CD8-positive, alpha-beta memory T cell (primary cell): ENCODE measurements at regions not wholly inside any gene's neighbourhood (a gene's known extent, or its start where the extent isn't known, plus 50 kb on each side); places are given as distances from the start of the nearest gene placed in this dataset.
"Not testable (repeated sequence)": the region's sequence is repeated elsewhere in the genome, so short reads cannot be mapped to it uniquely, and the experiment has no call there.

Experiments
- CTCF ChIA-PET: fragments of 350-600 bp; sonication (Branson Sonifier 250); formaldehyde crosslinking; loops from one replicate; lab custom pipeline; 2021; ENCODE audit warnings: antibody characterized with exemption; lab: Charles Lee
- POLR2A ChIA-PET: fragments of 350-600 bp; sonication (Branson Sonifier 250); formaldehyde crosslinking; loops from one replicate; lab custom pipeline; 2021; ENCODE audit warnings: antibody characterized with exemption; lab: Charles Lee
- DNase-seq, 5 donors: peaks; one replicate each; pipeline versions ENCODE4 v3.0.0 to v3.0.0-alpha.2; 2020 to 2022; ENCODE audit warnings: mixed read lengths in 1 of 5
- H3K27ac ChIP-seq: one replicate; pipeline ENCODE4 v1.7.0; 2013; ENCODE audit warnings: low read depth, mild to moderate bottlenecking, low read length, moderate library complexity
- H3K27me3 ChIP-seq: 2 replicates; pipeline ENCODE4 v1.7.0; 2013; ENCODE audit warnings: low read length, mild to moderate bottlenecking; ENCODE audit not compliant: insufficient read depth, poor library complexity, severe bottlenecking
- H3K36me3 ChIP-seq: 2 replicates; pipeline ENCODE4 v1.7.0; 2013; ENCODE audit warnings: mild to moderate bottlenecking, low read length, moderate library complexity; ENCODE audit not compliant: insufficient read depth
- H3K4me1 ChIP-seq: 2 replicates; pipeline ENCODE4 v1.7.0; 2013; ENCODE audit warnings: mild to moderate bottlenecking, low read length, moderate library complexity; ENCODE audit not compliant: insufficient read depth
- H3K4me3 ChIP-seq: 2 replicates; pipeline ENCODE4 v1.7.0; 2013; ENCODE audit warnings: mild to moderate bottlenecking, low read length
- H3K9me3 ChIP-seq: 2 replicates; pipeline ENCODE4 v1.7.0; 2013; ENCODE audit warnings: mild to moderate bottlenecking, low read length
- H3K27ac Mint-ChIP-seq, 8 donors: one replicate each; pipeline ENCODE4 v1.8.0; 2020 to 2021; ENCODE audit warnings: mixed read lengths in 8 of 8, mild to moderate bottlenecking in 6 of 8, inconsistent platforms in 3 of 8, moderate library complexity in 3 of 8
- H3K27me3 Mint-ChIP-seq, 2 donors: one replicate each; pipeline ENCODE4 v1.8.0; 2020 to 2021; ENCODE audit warnings: mixed read lengths in 2 of 2, mild to moderate bottlenecking in 1 of 2, moderate library complexity in 1 of 2
- H3K36me3 Mint-ChIP-seq, 3 donors: one replicate each; pipeline ENCODE4 v1.8.0; 2020 to 2021; ENCODE audit warnings: mixed read lengths in 3 of 3, inconsistent platforms in 1 of 3, mild to moderate bottlenecking in 1 of 3
- H3K4me1 Mint-ChIP-seq, 3 donors: one replicate each; pipeline ENCODE4 v1.8.0; 2020 to 2021; ENCODE audit warnings: mixed read lengths in 3 of 3, inconsistent platforms in 1 of 3, mild to moderate bottlenecking in 1 of 3
- H3K4me3 Mint-ChIP-seq, 7 donors: one replicate each; pipeline ENCODE4 v1.8.0; 2020 to 2021; ENCODE audit warnings: mixed read lengths in 7 of 7, mild to moderate bottlenecking in 6 of 7, moderate library complexity in 4 of 7, inconsistent platforms in 2 of 7
- H3K9me3 Mint-ChIP-seq, 5 donors: one replicate each; pipeline ENCODE4 v1.8.0; 2020 to 2022; ENCODE audit warnings: mixed read lengths in 5 of 5, mild to moderate bottlenecking in 3 of 5, moderate library complexity in 2 of 5, inconsistent platforms in 1 of 5

- H3K27ac ChIP-seq, H3K36me3 Mint-ChIP-seq, H3K4me3 Mint-ChIP-seq, H3K4me1 Mint-ChIP-seq, H3K9me3 Mint-ChIP-seq, H3K36me3 ChIP-seq, POLR2A ChIA-PET, CTCF ChIA-PET, H3K9me3 ChIP-seq, H3K27ac Mint-ChIP-seq, H3K4me1 ChIP-seq, H3K27me3 ChIP-seq, H3K4me3 ChIP-seq, DNase-seq: not testable (repeated sequence)
- peaks cover 20 to 51% of the 10 kb centered on the region in 2 donors for H3K27me3 Mint-ChIP-seq
Measured at GRCh38 chr2:236787376-236787775, 217.8 kb downstream of the ACKR3 start.

GRCh38 chr2:236787885-236788284, 218.3 kb downstream of the ACKR3 start:
- H3K4me1 Mint-ChIP-seq = no peaks in the 10 kb centered on the region
- POLR2A ChIA-PET = no interaction called here
- CTCF ChIA-PET = no interaction called here
- no peak for DNase-seq
- peaks cover 20 to 46% of the 10 kb centered on the region in 2 donors for H3K27me3 Mint-ChIP-seq
- Histone ChIP-seq H3K9me3 (no peaks in the 10 kb centered on the region), H3K4me1 (no peaks in the 10 kb centered on the region), H3K27me3 (no peaks in the 10 kb centered on the region), H3K36me3 (no peaks in the 10 kb centered on the region), H3K27ac (no peak overlapping the region), H3K4me3 (no peak overlapping the region)
- no peaks in the 10 kb centered on the region for H3K36me3 Mint-ChIP-seq
- no peak overlapping the region for H3K4me3 Mint-ChIP-seq
- peaks cover 0 to 2% (median 0%) of the 10 kb centered on the region in 5 donors for H3K9me3 Mint-ChIP-seq
- no peak overlapping the region for H3K27ac Mint-ChIP-seq

GRCh38 chr2:236790963-236791362, 221.3 kb downstream of the ACKR3 start:
- peaks cover 17 to 38% of the 10 kb centered on the region in 2 donors for H3K27me3 Mint-ChIP-seq
- H3K4me3 ChIP-seq = no peak overlapping the region
- no peak overlapping the region for H3K4me3 Mint-ChIP-seq
- H3K36me3 ChIP-seq = no peaks in the 10 kb centered on the region
- no peaks in the 10 kb centered on the region for H3K36me3 Mint-ChIP-seq
- ChIA-PET CTCF (no interaction called here), POLR2A (no interaction called here)
- H3K27ac Mint-ChIP-seq = no peak overlapping the region
- no peak for DNase-seq
- no peak overlapping the region for H3K27ac ChIP-seq
- no peaks in the 10 kb centered on the region for H3K9me3 ChIP-seq
- H3K27me3 ChIP-seq = no peaks in the 10 kb centered on the region
- peaks cover 0 to 5% (median 0%) of the 10 kb centered on the region in 5 donors for H3K9me3 Mint-ChIP-seq
- H3K4me1 Mint-ChIP-seq = no peaks in the 10 kb centered on the region
- H3K4me1 ChIP-seq = no peaks in the 10 kb centered on the region

- Histone ChIP-seq H3K9me3 (no peaks in the 10 kb centered on the region), H3K4me1 (no peaks in the 10 kb centered on the region), H3K27me3 (no peaks in the 10 kb centered on the region), H3K36me3 (no peaks in the 10 kb centered on the region), H3K27ac (no peak overlapping the region), H3K4me3 (no peak overlapping the region)
- peaks cover 9 to 34% of the 10 kb centered on the region in 2 donors for H3K27me3 Mint-ChIP-seq
- H3K9me3 Mint-ChIP-seq = peaks cover 0 to 4% (median 0%) of the 10 kb centered on the region in 5 donors
- DNase-seq = no peak
- CTCF ChIA-PET = no interaction called here
- H3K27ac Mint-ChIP-seq = no peak overlapping the region
- H3K36me3 Mint-ChIP-seq = no peaks in the 10 kb centered on the region
- H3K4me1 Mint-ChIP-seq = no peaks in the 10 kb centered on the region
- no peak overlapping the region for H3K4me3 Mint-ChIP-seq
- POLR2A ChIA-PET = no interaction called here
Measured at GRCh38 chr2:236793023-236794011, 223.7 kb downstream of the ACKR3 start.

- CTCF ChIA-PET = no interaction called here
- peaks cover 11 to 27% of the 10 kb centered on the region in 2 donors for H3K27me3 Mint-ChIP-seq
- POLR2A ChIA-PET = interaction anchor here (0.7 kb wide), 1 partner anchor 193 kb away, joined by 3 read pairs; no protein-coding TSS in a partner anchor
Measured at GRCh38 chr2:236794176-236794957, 224.7 kb downstream of the ACKR3 start.

GRCh38 chr2:236795169-236795860, 225.7 kb downstream of the ACKR3 start:
- Mint-ChIP-seq H3K27ac (peak overlapping the region in 1 of 8 donors; percentile 13), H3K9me3 (peaks cover 0 to 4% (median 0%) of the 10 kb centered on the region in 5 donors), H3K27me3 (peaks cover 3 to 21% of the 10 kb centered on the region in 2 donors), H3K4me3 (no peak overlapping the region), H3K36me3 (no peaks in the 10 kb centered on the region), H3K4me1 (no peaks in the 10 kb centered on the region)
- Histone ChIP-seq H3K36me3 (no peaks in the 10 kb centered on the region), H3K27ac (no peak overlapping the region), H3K9me3 (no peaks in the 10 kb centered on the region), H3K4me3 (no peak overlapping the region), H3K27me3 (no peaks in the 10 kb centered on the region), H3K4me1 (no peaks in the 10 kb centered on the region)
- ChIA-PET POLR2A (no interaction called here), CTCF (no interaction called here)
- DNase-seq = no peak

More at GRCh38 chr2:236794176-236794957, 224.7 kb downstream of the ACKR3 start:
- no peak overlapping the region for H3K4me3 Mint-ChIP-seq
- no peak overlapping the region for H3K4me3 ChIP-seq
- H3K36me3 ChIP-seq = no peaks in the 10 kb centered on the region
- H3K27ac ChIP-seq = no peak overlapping the region
- H3K4me1 ChIP-seq = no peaks in the 10 kb centered on the region
- no peak for DNase-seq
- peaks cover 0 to 4% (median 0%) of the 10 kb centered on the region in 5 donors for H3K9me3 Mint-ChIP-seq
- no peaks in the 10 kb centered on the region for H3K36me3 Mint-ChIP-seq
- H3K27me3 ChIP-seq = no peaks in the 10 kb centered on the region
- H3K9me3 ChIP-seq = no peaks in the 10 kb centered on the region
- H3K27ac Mint-ChIP-seq = no peak overlapping the region
- no peaks in the 10 kb centered on the region for H3K4me1 Mint-ChIP-seq

GRCh38 chr2:236795861-236796219, 226.2 kb downstream of the ACKR3 start:
- ChIA-PET CTCF (no interaction called here), POLR2A (no interaction called here)
- Histone ChIP-seq H3K27ac (no peak overlapping the region), H3K4me1 (no peaks in the 10 kb centered on the region), H3K4me3 (no peak overlapping the region), H3K9me3 (no peaks in the 10 kb centered on the region), H3K27me3 (no peaks in the 10 kb centered on the region), H3K36me3 (no peaks in the 10 kb centered on the region)
- Mint-ChIP-seq H3K4me3 (no peak overlapping the region), H3K27ac (no peak overlapping the region), H3K9me3 (peaks cover 0 to 4% (median 0%) of the 10 kb centered on the region in 5 donors), H3K27me3 (peaks cover 3 to 23% of the 10 kb centered on the region in 2 donors), H3K36me3 (no peaks in the 10 kb centered on the region), H3K4me1 (no peaks in the 10 kb centered on the region)
- DNase-seq = no peak
